HG03432 (cell line): ENCODE measurements at regions not wholly inside any gene's neighbourhood (a gene's known extent, or its start where the extent isn't known, plus 50 kb on each side); places are given as distances from the start of the nearest gene placed in this dataset.
"Not testable (repeated sequence)": the region's sequence is repeated elsewhere in the genome, so short reads cannot be mapped to it uniquely, and the experiment has no call there.

Source experiments
- ATAC-seq: cut with Tn5 transposase; IDR thresholded peaks from one replicate; pipeline ENCODE4 v1.9.1; 2021; ENCODE audit warnings: mild to moderate bottlenecking, moderate library complexity; ENCODE audit not compliant: unreplicated experiment

DNA sequence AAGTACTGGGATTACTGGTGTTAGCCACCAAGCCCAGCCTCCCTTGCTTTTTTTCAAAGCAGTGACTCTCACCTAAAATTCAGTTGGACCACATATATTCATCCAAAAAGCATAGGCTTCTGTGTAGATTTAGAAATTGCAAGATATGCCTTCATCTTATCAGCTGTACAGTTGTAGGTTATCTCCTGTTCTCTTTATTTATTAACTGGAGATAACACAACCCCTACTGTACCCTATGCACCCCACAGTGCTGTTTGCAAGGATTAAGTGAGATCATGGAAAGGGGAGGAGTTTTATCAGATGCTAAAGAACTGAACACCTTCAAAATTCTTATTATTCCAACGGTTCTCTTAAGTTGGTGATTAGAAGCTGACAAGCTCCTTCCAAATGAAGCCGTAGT is 164.4 kb upstream of the JARID2 start:
- no peak for ATAC-seq

DNA sequence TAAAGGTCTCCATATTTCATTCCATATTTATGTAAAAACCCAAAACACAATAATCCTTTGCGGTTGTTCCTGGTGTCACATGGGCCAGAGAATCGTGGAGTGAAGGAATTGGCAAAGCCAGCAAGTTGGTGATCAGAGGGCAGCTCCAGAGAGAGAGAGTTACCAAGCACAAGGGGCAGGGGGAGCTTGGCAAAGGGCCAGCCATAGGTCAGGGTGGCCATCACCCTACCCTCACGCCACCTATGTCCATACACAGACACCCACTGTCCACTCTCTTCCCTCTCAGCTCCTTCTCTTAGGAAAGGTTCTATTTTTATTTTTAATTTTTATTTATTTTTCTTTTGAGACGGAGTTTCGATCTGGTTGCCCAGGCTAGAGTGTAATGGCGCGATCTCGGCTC is 163.2 kb upstream of the JARID2 start:
- ATAC-seq = no peak

DNA sequence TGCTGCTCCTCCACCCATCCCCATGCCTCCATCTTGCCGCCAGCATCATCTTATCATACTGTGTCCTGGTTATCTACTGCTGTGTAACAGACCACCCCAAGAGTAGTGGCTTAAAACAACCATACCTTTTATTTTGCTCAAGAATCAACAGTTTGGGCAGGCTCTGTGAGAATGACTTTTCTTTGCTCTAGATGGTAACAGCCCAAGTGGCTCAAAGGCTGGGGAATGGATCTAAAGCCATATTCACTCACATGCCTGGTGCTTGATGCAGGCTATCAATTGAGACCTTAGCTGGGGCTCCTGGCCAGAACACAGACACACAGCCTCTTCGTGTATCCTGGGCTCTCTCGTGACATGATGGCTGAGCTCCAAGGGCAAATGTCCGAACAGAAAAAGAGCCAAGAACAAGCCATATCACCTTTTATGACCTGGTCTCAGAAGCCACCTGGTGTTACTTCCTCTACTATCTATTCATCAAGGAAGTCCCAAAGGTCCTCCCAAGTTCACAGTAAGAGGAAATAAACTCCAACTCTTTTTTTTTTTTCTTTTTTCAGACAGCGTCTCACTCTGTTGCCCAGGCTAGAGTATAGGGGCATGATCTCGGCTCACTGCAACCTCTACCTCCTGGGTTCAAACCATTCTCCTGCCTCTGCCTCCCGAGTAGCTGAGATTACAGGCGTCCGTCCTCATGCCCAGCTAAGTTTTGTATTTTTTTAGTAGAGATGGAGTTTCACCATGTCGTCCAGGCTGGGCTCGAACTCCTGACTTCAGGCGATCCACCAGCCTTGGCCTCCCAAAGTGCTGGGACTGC is 159.3 kb upstream of the JARID2 start:
- no peak for ATAC-seq

DNA sequence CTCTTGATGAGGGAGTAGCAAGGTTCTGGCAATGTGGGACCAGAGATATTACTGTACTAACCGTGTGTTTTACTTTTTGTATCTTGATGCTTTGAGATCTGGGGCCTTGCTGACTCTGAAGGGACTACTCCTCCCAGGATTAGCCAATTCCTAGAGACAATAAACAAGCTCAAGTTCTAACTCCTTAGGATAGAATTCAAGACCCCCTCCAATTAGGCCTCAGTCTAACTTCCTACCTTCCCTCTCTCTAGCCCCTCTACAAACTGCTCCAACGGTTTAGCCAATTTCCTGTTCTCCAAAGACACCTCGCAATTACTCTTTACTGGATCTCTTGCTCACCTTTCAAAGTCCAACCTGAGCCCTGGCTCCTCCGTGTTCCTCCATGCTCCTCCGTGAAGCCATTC is 158.7 kb upstream of the JARID2 start:
- ATAC-seq = no peak

DNA sequence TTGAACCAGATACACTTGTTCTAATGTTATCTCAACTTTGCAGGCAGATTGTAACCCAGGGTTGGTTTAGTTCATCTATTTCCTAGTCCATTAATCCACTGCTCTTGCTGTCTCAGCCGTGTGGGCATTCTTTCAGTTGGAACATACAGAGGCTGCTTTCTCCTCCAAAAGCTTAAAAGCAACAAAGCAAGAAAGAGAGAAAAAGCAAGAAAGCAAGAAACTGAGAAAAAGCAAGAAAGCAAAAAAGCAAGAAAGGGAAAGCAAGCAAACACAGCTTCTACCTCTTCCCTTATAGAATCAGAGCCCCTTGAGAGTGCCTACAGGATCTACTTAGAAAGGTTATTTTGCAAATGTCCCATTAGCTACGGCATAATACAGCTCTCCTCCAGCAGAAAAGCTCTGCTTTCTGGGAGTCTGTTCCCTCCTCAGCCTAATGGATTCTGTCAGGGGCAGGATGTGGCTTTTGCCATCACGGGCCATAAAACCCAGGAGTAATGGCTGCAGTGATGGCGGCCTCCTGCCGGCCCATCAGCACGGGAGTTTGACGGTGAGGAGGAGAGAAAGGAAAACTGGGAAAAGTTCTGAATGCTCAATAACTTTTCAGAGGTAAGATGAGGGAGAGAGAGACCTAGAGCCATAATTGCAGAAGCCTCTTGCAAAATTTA is 156.8 kb upstream of the JARID2 start:
- no peak for ATAC-seq

DNA sequence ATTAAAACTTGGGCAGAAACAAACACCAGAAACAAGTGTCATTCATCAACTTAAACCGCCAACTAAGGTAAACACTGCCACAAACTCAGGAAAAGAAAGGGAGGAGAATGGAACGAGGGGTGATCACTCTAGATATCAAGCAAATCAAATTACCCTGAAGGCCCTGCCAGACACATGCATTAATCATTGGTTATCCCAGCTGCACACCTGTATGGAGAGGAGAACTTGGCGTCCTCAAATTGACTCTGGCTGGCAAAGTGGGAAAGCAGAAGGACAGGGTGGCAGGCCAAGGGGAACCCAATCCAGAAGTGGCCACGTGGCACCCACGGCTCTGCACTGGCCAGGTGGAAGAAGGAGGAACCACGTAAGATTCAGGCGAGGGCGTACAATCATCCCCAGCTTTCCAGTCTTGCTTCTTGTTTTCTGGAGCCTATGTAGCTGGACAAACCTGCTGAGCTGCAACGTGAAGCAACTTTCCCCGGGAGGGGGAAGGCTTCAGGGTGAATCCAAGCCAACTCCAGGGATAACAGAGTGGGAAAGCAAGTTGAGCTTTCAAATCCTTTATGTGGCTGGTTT is 156.2 kb upstream of the JARID2 start:
- no peak for ATAC-seq

DNA sequence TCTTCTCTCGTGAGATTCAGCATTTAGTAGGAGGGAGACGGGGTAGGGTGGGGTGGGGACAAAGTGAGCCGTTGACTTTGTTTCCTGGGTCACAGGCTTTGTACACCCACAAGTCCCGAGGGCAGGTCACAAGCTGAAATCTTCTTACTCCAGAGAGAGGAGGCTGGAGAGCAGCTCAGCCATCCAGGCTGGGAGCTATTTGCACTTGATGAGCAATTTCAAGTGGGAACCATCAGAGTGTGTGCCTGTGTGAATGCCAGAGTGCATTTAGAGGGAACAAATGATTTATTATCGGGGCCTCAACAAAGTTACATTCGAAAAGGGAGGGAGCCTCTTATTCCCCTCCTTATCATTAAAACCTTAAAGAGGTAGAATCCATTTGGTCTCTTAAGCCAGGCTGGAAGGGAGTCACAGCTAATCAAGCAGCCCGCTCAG is 155.7 kb upstream of the JARID2 start:
- ATAC-seq = no peak

DNA sequence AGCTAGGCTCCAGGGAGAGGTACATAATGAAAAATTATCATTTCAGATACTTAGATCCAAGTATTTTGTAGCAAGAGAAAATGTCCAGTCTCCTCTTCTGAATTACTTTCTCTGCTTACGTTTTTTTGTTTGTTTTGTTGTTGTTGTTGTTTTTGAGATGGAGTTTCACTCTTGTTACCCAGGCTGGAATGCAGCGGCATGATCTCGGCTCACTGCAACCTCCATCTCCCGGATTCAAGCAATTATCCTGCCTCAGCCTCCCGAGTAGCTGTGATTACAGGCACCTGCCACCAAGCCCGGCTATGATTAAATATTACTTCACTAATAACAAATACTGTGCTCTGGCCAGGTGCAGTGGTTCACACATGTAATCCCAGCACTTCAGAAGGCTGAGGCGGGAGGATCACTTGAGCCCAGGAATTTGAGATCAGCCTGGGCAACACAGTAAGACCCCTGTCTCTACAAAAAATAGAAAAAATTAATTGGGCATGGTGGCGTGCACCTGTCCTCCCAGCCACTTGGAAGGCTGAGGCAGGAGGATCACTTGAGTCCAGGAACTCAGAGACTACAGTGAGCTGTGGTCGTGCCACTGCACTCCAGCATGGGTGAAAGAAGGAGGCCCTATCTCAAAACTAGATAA is 155.0 kb upstream of the JARID2 start:
- ATAC-seq = no peak

DNA sequence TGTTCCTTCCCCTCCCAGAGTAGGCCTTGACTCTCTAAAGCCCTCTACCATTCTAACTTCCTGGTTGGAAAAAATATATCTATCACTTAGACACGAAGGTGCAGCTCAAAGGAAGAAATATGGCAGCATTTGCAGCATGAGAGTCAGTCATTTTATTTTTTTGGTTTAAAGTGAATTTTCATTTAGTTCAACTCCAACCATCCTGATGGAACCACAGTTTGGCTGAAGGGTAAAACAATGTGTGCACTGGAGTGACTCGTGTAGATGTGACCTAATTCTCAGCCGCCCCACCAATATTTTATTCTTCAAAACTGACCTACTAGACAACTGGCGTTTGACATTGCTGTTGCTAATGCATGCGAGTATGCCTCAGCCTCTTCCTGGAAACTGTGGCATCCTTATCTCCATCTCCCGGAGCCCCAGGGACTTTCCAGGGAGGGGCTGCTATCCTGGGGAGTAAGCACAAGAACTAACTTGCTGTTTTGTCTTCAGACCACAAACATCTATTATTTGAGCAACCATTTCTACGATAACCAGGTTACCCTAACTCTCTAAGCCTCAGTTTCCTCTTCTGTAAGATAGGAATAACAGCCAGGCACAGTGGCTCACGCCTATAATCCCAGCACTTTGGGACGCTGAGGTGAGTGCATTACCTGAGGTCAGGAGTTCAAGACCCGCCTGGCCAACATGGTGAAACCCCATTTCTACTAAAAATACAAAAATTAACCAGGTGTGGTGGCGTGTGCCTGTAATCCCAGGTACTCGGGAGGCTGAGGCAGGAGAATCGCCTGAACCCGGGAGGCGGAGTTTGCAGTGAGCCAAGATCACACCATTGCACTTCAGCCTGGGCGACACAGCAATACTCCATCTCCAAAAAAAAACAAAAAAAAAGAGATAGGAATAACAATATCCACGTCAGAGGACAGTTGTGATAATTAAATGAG is 148.7 kb upstream of the JARID2 start:
- ATAC-seq = no peak

DNA sequence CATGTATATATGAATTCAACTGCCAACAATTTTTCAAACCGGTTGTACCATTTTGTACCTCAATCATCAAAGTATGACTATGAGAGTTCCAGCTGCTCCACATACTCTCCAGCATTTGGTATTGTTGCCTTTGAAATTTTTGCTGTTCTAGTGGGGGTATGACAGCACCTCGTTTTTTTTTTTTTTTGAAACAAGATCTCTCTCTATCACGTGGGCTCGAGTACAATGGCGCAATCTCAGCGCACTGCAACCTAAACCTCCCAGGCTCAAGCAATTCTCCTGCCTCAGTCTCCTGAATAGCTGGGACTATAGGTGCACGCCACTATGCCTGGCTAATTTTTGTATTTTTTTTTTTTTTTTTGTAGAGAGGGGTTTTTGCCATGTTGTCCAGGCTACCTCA is 144.7 kb upstream of the JARID2 start:
- no peak for ATAC-seq

DNA sequence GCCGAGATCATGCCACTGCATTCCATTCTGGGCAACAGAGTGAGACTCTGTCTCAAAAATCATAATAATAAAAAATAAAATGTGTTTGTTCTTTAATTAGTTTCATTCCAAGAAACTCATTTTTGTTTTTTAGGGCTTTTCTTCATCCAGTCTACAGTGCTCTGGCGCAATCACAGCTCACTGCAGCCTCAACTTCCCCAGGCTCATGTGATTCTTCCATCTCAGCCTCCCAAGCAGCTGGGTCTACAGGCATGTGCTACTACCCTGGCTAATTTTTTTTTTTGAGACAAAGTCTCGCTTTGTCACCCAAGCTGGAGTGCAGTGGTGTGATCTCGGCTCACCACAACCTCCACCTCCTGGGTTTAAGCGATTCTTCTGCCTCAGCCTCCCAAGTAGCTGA is 143.6 kb upstream of the JARID2 start:
- ATAC-seq = no peak

DNA sequence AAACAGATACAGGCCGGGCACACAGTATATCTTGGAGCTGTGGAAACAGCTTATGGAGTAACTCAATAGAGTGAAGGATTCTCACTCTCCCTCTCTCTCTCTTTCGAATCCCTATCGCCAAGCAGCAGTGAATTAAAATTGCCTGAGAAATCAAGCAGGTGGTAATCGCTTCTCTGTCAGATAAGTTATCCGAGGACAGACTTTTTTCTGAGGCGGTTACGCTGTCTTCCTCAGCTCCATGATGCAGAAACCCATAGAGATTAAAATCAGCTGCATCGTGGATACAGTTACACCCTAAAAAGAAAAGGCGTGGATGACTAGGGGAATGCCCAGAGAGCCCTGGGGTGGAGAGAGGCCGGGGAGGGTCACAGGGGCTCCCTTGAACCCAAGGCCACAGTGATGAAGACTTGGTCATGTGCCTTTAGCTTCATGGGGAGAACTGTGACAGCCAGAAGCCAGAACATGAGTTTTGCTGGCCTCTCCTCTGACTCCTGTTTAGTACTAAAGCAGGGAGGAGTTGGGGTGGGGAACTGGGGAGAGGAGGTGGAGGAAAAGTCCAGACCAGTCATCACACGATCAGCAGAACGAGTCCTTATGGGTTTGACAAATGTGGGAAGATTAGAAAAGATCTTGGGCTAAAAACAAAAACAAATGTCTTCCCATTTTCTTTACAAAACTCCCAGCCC is 138.8 kb upstream of the JARID2 start:
- ATAC-seq = no peak

DNA sequence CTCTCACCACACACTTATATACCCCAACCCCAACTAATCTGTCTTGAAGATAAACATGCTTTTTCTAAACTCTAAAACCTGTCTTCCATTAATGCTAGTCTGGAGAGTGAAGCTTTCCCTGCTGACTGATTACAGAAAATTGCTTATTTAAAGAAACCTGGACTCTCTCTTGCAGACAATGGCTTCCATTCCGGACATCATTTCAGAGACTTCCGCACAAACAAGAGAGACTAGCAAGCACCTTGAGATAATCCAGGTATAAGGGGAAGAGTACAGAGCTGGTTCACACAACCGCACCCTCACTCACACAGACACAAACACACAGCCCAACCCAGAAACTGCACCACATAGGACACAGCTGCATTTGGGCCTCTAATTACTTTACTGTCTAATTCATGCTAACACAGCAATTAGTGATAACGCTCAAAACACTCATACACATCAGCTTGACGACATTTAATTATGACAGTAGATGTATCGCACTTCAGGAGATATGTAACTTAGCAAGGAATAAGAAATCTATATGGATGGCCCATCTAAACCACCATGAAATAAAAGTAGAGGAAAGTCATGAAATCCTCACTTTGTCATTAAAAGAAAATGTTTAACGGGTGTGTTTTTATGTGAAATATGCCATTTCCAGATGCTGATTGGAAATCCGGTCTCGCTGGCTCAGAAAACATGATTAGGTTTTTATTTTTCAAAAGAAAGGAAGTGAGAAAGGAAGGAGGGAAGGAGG is 138.1 kb upstream of the JARID2 start:
- no peak for ATAC-seq

DNA sequence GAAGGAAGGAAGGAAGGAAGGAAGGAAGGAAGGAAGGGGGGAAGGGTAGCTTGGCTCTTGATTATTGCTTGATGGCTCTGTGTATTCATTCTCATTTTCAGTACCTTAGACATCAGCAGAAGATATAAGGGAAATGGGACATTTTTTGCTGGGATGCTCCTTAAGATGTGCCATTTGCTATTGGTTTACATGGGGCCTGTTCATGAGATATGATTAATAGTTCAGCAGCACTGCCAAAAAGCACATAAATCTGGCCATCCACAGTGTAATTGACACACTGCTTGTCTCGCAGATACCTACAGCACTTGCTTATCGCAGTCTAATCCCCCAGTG is 137.5 kb upstream of the JARID2 start:
- ATAC-seq = no peak

DNA sequence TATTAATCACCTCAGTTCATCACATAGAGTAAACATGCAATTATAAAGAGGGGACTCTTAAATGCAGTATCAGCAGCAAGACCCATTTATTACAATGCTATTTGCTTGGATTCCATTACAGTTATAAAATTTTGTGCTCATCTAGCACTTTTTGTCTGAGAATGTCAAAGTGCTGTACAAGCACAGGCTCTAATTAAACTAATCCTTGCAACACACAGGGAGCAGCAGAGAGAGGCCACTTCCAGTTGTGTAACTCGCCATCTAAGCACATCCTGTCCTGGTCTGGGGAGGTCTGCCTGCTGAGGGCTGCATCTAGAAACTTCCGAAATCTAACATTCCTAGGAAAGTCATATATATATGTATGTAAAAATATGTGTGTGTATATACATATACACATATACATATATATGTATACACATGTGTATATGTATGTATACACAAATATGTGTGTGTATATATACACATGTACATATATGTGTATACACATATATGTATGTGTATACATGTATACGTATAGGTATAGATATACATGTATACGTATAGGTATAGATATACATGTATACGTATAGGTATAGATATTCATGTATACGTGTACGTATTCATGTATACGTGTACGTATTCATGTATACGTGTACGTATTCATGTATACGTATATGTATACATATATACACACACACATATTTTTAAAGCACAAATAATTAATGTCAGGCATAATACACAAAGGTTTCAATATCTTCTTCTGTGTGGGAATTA is 136.4 kb upstream of the JARID2 start:
- ATAC-seq = no peak

DNA sequence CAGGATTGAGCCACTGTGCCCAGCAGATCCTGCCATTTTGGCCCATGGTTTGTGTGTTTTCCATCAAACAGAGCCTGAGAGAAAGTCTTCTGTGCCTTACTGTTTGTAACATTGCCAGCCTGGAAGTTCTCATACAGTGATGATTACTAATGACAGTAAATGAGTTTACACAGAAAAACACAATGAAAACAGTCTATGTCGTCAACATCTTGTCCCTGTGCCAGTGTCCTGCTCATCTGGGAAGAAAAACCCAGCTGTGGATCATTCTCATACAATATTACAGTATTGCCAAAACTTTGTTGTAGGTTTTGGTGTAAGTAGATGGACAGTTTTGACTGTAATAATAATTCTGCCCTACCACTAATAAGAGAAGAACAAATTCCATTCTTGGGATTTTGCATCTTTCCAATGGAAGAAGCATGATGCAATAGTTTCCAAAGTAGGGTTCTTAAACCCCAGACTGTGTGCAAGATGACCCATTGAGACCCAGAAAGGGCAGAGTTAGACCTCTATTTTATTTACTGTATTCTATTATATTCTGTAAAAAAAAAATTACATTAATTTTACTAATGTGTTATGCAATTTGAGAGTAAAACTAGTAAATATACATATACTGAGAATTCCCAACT is 135.0 kb upstream of the JARID2 start:
- ATAC-seq = no peak

DNA sequence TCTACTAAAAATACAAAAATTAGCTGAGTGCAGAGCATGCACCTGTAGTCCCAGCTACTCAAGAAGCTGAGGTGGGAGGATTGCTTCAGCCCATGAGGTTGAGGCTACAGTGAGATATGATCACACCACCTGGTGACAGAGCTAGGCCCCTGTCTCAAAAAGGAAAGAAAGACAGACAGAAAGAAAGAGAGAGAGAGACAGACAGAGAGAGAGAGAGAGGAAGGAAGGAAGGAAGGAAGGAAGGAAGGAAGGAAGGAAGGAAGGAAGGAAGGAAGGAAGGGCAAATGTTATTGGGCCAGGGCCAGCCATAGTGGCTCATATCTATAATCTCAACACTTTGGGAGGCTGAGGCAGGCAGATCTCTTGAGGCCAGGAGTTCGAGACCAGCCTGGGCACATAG is 134.3 kb upstream of the JARID2 start:
- ATAC-seq = not testable (repeated sequence)

DNA sequence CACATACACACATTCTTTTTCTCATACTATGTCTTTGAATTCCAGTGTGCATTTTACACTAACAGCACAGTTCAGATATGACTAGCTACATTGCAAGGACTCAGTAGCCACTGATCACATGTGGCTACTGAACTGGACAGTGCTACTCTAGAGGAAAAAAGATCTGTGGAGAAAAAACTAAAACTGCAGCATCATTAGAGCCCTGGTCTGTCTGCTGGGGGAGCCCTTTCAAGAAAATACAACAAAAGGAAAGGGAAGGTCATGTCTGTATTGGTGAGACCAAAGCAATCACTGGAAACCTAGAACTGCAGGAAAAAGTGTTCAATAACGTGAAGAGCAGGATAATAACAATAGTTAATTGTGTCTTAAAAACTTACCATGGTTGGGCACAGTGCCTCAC is 132.3 kb upstream of the JARID2 start:
- ATAC-seq = no peak
